ENCODE measurements at regions not wholly inside any gene's neighbourhood (a gene's known extent, or its start where the extent isn't known, plus 50 kb on each side); places are given as distances from the start of the nearest gene placed in this dataset.

DNA sequence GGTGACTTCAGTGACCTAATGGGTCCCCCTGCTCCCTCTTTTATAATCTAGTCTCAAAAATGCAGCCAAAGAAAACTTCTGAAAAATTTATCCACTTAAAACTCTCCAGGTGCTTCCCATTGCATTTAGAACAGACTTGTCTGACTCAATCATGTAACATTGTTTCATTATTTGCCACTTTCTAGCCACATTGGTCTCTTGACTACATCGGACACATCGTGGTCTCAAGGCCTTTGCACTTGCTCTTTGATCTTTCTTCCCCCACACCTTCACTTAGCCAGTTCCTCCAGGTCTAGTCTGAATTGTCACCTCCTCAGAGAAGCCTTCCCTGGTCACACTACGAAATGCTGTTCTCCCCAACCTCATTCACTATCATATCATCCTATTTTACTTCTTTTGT is 97.0 kb upstream of the E2F8 start:
- Histone ChIP-seq H3K36me3 (no peaks in the 10 kb centered on the region), H3K4me1 (no peaks in the 10 kb centered on the region), H3K27me3 (no peaks in the 10 kb centered on the region), H3K4me3 (no peak overlapping the region), H3K9me3 (no peaks in the 10 kb centered on the region), H3K27ac (no peak overlapping the region)
- TF ChIP-seq, protein P1, sequence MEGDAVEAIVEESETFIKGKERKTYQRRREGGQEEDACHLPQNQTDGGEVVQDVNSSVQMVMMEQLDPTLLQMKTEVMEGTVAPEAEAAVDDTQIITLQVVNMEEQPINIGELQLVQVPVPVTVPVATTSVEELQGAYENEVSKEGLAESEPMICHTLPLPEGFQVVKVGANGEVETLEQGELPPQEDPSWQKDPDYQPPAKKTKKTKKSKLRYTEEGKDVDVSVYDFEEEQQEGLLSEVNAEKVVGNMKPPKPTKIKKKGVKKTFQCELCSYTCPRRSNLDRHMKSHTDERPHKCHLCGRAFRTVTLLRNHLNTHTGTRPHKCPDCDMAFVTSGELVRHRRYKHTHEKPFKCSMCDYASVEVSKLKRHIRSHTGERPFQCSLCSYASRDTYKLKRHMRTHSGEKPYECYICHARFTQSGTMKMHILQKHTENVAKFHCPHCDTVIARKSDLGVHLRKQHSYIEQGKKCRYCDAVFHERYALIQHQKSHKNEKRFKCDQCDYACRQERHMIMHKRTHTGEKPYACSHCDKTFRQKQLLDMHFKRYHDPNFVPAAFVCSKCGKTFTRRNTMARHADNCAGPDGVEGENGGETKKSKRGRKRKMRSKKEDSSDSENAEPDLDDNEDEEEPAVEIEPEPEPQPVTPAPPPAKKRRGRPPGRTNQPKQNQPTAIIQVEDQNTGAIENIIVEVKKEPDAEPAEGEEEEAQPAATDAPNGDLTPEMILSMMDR (IDR thresholded peaks at IDR 0.05): no peak
- no peak for DNase-seq (ENCODE audit: low spot score)

DNA sequence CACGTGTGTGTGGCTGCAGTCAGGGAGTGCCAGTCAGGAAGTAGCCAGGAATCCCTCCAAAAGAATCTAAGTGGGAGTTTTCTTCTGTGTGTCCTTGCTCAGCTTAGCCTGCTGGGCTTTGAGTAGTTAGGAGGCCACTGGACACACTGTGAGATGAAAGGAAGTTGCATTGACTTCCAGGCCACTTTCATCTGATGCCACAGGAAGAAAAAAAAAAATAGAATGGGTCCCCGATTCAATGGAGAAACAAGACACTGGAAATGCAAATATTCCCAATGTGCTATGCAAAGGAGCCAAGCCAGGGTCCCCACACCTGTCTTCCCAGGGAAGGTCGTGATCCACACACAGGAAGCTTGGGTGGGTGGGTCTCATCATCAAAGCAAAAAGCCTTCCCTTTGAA is 95.6 kb upstream of the E2F8 start:
- Histone ChIP-seq H3K9me3 (no peaks in the 10 kb centered on the region), H3K36me3 (no peaks in the 10 kb centered on the region), H3K4me3 (no peak overlapping the region), H3K27ac (no peak overlapping the region), H3K4me1 (no peaks in the 10 kb centered on the region), H3K27me3 (no peaks in the 10 kb centered on the region)
- no peak for DNase-seq (ENCODE audit: low spot score)
- TF ChIP-seq, protein P1 (IDR thresholded peaks at IDR 0.05): no peak

DNA sequence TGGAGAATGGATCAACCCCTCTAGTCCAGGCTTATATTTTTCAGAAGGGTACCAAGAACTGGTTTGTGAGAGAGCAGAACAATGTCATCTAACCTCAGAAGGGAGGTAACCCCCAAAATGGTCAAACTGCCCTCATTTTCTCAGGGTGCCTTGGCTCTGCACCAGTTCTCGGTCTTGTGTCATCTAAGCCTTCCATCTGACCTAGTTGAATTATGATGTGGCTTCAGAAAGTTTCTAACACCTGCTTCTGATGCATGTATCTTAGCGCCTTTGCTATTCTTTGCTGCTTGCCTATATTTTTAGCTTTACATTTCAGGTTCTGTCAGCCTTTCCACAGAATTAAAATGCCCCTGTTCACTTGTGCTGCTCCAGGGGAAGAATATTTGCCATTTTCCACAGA is 91.7 kb upstream of the E2F8 start:
- no peak for DNase-seq (ENCODE audit: low spot score)
- H3K36me3 ChIP-seq: no peaks in the 10 kb centered on the region
- no peaks in the 10 kb centered on the region for H3K4me1 ChIP-seq
- H3K4me3 ChIP-seq: no peak overlapping the region
- TF ChIP-seq, protein P1 (IDR thresholded peaks at IDR 0.05): no peak
- H3K9me3 ChIP-seq: no peaks in the 10 kb centered on the region
- H3K27ac ChIP-seq: no peak overlapping the region
- no peaks in the 10 kb centered on the region for H3K27me3 ChIP-seq

DNA sequence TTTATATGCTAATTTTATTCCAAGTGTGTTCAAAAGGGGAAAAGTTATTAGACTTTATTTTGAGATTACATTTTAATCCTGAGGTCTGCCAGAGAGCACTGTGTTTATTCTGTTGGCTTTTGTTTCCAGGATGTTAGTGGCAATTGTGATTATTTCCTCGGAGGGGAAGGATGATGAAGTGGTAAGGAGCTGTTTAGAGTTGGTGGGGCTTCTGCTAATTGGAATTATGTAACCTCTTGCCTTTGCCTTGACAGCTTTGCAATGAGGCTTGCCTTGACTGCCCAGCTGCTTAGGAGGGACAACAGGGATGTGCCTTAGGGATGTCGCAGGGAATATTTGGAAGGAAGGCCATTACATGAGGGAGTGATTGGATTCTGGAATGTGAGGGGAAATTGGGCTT is 89.7 kb upstream of the E2F8 start:
- Histone ChIP-seq H3K27ac (no peak overlapping the region), H3K4me1 (no peaks in the 10 kb centered on the region), H3K4me3 (no peak overlapping the region)

DNA sequence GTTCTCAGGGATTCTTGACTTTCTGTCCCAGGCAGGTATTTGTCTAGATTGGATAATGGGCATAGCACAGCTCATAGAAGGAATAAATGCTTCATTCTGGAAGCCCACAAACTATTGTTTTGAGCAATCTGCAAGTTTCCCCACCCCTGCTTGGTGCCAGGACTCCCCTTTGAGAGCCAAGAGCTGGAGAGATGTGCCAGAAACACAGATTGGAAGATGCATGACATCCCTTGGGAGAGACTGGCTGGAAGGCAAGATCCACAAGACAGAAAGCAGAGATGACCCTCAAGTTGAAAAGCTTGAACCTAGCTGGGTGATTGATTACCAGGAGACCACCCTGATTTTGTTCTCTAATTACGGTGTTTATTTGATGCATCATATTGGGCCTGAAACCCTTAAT is 89.2 kb upstream of the E2F8 start:
- H3K27ac ChIP-seq: no peak overlapping the region
- no peaks in the 10 kb centered on the region for H3K36me3 ChIP-seq
- H3K4me3 ChIP-seq: no peak overlapping the region
- H3K9me3 ChIP-seq: no peaks in the 10 kb centered on the region
- DNase-seq (ENCODE audit: low spot score): no peak
- TF ChIP-seq, protein P1 (IDR thresholded peaks at IDR 0.05): no peak
- H3K4me1 ChIP-seq: no peaks in the 10 kb centered on the region
- H3K27me3 ChIP-seq: no peaks in the 10 kb centered on the region

More for the DNA sequence above, 89.7 kb upstream of the E2F8 start:
- Histone ChIP-seq H3K27me3 (no peaks in the 10 kb centered on the region), H3K36me3 (no peaks in the 10 kb centered on the region), H3K9me3 (no peaks in the 10 kb centered on the region)
- TF ChIP-seq, protein P1 (IDR thresholded peaks at IDR 0.05): no peak
- DNase-seq (ENCODE audit: low spot score): no peak

DNA sequence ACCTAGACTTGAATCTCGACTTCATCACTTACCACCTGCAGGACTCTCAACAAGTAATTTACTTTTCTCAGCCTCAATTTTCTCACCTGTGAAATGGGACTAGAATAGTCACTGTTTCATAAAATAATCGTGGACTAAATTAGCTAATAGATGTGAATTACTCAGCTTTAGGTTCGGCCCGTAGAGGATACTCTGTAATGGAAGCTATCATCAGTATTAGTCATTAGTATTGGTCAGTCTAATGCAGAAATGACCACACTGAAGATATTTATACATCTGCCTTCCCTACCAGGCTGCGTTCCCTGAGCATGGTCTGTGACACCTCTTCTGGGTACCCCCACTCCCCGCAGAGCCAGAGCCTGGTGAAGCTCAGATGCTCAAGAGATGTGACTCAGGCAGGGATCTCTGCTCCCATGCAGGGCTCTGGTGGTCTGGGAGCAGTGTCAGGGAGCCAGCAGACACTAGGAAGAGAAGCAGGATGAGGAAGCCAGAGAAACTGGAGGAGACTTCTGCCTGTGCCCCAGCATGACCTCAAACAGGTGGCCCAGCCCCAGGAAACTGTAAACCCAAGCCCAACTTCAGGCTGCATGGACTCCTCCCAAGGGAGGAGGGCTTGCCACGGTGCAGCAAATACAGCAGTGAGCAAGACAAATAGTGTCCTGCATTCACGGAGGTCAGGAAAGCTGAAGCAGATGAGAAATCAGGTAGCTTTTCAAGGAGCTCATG is 88.0 kb upstream of the E2F8 start:
- Histone ChIP-seq H3K36me3 (no peaks in the 10 kb centered on the region), H3K27ac (no peak overlapping the region), H3K4me1 (no peaks in the 10 kb centered on the region), H3K9me3 (no peaks in the 10 kb centered on the region), H3K4me3 (no peak overlapping the region), H3K27me3 (no peaks in the 10 kb centered on the region)
- TF ChIP-seq, protein P1 (IDR thresholded peaks at IDR 0.05): no peak
- DNase-seq (ENCODE audit: low spot score): no peak

Measured in right atrium auricular region (tissue), 2 donors.